ENCODE measurements at regions not wholly inside any gene's neighbourhood (a gene's known extent, or its start where the extent isn't known, plus 50 kb on each side); places are given as distances from the start of the nearest gene placed in this dataset.

- Histone ChIP-seq H3K27me3 (ENCODE audit: control insufficient read depth, insufficient read depth, low read length) (no peaks in the 10 kb centered on the region), H3K9me3 (ENCODE audit: control insufficient read depth, insufficient read depth, low read length) (no peaks in the 10 kb centered on the region), H3K36me3 (ENCODE audit: control insufficient read depth, insufficient read depth, low read length) (no peaks in the 10 kb centered on the region), H3K27ac (ENCODE audit: low read length) (no peak overlapping the region), H3K4me3 (ENCODE audit: low read length) (no peak overlapping the region), H3K4me1 (ENCODE audit: control insufficient read depth, insufficient read depth, low read length) (no peaks in the 10 kb centered on the region)
- ATAC-seq (no peak), DNase-seq (no peak)
- no peaks in the 10 kb centered on the region for H3K4me1 Mint-ChIP-seq
- intact Hi-C loops (cut with micrococcal nuclease): no loop called here
- 96% methylated on average over 2 of the region's 2 CpGs for WGBS (ENCODE audit: insufficient coverage)
- H3K9me3 Mint-ChIP-seq: no peaks in the 10 kb centered on the region
- H3K36me3 Mint-ChIP-seq: no peaks in the 10 kb centered on the region
- H3K27ac Mint-ChIP-seq: no peak overlapping the region
- TF ChIP-seq CTCF (IDR thresholded peaks at IDR 0.05): no peak
- H3K27me3 Mint-ChIP-seq (ENCODE audit: low read depth in 2 of 2): peaks cover 6 to 14% of the 10 kb centered on the region in 2 donors
- H3K4me3 Mint-ChIP-seq: no peak overlapping the region
These were observed 53.0 kb upstream of the EXOC4 start for GRCh38 chr7:133199831-133200230.

- Mint-ChIP-seq H3K4me1 (no peaks in the 10 kb centered on the region), H3K36me3 (no peaks in the 10 kb centered on the region), H3K9me3 (no peaks in the 10 kb centered on the region), H3K27ac (no peak overlapping the region), H3K27me3 (ENCODE audit: low read depth in 2 of 2) (peaks cover 4 to 14% of the 10 kb centered on the region in 2 donors), H3K4me3 (no peak overlapping the region)
- H3K9me3 ChIP-seq (ENCODE audit: control insufficient read depth, insufficient read depth, low read length): no peaks in the 10 kb centered on the region
- H3K4me1 ChIP-seq (ENCODE audit: control insufficient read depth, insufficient read depth, low read length): no peaks in the 10 kb centered on the region
- H3K27ac ChIP-seq (ENCODE audit: low read length): no peak overlapping the region
- H3K27me3 ChIP-seq (ENCODE audit: control insufficient read depth, insufficient read depth, low read length): no peaks in the 10 kb centered on the region
- no peak overlapping the region for H3K4me3 ChIP-seq (ENCODE audit: low read length)
- no peak for TF ChIP-seq CTCF (IDR thresholded peaks at IDR 0.05)
- no peak for ATAC-seq
- 100% methylated on average over 1 of the region's 1 CpG for WGBS (ENCODE audit: insufficient coverage)
- intact Hi-C loops (cut with micrococcal nuclease): no loop called here
- H3K36me3 ChIP-seq (ENCODE audit: control insufficient read depth, insufficient read depth, low read length): no peaks in the 10 kb centered on the region
- no peak for DNase-seq
These were observed 51.4 kb upstream of the EXOC4 start for GRCh38 chr7:133201470-133201869.

- Histone ChIP-seq H3K4me3 (ENCODE audit: low read length) (no peak overlapping the region), H3K4me1 (ENCODE audit: control insufficient read depth, insufficient read depth, low read length) (no peaks in the 10 kb centered on the region), H3K9me3 (ENCODE audit: control insufficient read depth, insufficient read depth, low read length) (no peaks in the 10 kb centered on the region), H3K36me3 (ENCODE audit: control insufficient read depth, insufficient read depth, low read length) (no peaks in the 10 kb centered on the region), H3K27me3 (ENCODE audit: control insufficient read depth, insufficient read depth, low read length) (no peaks in the 10 kb centered on the region), H3K27ac (ENCODE audit: low read length) (no peak overlapping the region)
- Mint-ChIP-seq H3K27ac (no peak overlapping the region), H3K27me3 (ENCODE audit: low read depth in 2 of 2) (peaks cover 5 to 8% of the 10 kb centered on the region in 2 donors), H3K4me3 (no peak overlapping the region), H3K4me1 (no peaks in the 10 kb centered on the region), H3K36me3 (no peaks in the 10 kb centered on the region), H3K9me3 (no peaks in the 10 kb centered on the region)
- ATAC-seq (no peak), DNase-seq (no peak)
- intact Hi-C loops (cut with micrococcal nuclease): no loop called here
- no peak for TF ChIP-seq CTCF (IDR thresholded peaks at IDR 0.05)
- WGBS (ENCODE audit: insufficient coverage): 100% methylated on average over 1 of the region's 1 CpG
These were observed 49.9 kb upstream of the EXOC4 start for GRCh38 chr7:133202942-133203341.

Measured in natural killer cell (primary cell).